Stimulated activated CD4-positive, alpha-beta T cell treated with anti-CD3 and anti-CD28 coated beads, Interleukin-1b, Interleukin-23, amount 100 ng/mL, for 4 hours (primary cell): ENCODE measurements at regions not wholly inside any gene's neighbourhood (a gene's known extent, or its start where the extent isn't known, plus 50 kb on each side); places are given as distances from the start of the nearest gene placed in this dataset.
"Not testable (repeated sequence)": the region's sequence is repeated elsewhere in the genome, so short reads cannot be mapped to it uniquely, and the experiment has no call there.

Experiments
- DNase-seq, 2 donors: peaks; one replicate each; pipeline ENCODE4 v3.0.0-alpha.2; 2020; ENCODE audit warnings: low read depth in 2 of 2

- peak; percentile 98 to 99 for DNase-seq
Observed at GRCh38 chr4:3955321-3956164, 189.4 kb downstream of the ADRA2C start.

DNA sequence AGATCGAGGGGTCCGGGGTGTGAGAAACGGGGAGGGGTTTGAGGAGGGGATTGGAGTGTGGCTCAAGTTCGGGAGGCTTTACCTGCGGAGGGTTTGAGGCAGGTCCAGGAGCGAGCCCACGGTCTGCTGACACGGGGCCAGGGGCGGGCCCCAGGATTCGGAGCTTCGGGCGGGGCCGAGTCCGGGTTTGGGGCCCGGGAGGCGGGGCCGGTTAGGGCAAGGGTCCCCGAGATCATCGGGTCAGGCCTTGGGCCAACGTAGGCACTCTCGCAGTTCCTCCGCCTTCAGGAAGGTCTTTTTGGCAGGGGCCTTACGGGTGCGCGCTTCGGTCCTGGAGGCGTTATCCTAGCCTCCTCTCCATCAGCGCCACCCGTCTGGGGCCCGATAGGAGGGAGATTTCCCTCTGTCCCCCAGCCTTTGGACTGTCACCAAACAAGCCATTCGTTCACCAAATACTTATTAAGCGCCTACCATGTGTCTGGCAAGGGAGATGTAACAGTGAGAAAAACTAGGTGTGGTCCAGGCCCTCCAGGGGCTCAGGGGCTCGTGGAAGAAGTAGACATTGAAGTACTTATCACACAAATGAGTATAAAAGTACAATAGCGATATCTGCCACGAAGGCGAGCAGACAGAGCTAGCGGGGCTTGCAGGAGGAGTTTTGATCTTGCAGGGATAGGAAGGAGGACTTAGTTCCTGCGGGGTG lies 190.1 kb downstream of the ADRA2C start:
- DNase-seq, result not testable (repeated sequence)

DNA sequence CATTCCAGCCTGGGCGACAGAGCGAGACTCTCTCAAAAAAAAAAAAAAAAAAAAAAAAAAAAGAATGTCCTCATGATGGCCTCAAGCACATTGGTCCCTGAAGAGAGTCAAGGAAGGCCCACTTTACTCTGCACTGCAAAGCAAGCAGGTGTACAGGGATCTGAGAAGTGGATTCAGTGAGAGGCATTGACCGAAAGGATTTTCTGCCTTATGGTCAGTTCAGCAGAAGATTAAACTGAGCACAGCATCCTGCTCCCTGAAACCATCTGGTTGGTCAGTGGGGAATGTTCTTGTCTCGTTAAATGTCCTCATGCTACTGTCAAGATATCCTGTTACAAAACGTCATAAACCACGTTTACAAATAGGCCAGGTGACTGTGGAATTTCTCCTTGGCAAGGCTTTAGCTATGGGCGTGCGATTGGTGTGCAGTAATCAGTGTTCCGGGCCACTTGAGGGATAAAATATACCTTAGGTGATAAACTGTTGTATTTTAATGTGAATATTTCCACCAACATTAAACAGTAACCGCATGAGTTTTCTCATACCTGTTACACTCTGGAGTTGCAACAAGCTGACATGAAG lies 195.0 kb downstream of the ADRA2C start:
- not testable (repeated sequence) for DNase-seq

DNA sequence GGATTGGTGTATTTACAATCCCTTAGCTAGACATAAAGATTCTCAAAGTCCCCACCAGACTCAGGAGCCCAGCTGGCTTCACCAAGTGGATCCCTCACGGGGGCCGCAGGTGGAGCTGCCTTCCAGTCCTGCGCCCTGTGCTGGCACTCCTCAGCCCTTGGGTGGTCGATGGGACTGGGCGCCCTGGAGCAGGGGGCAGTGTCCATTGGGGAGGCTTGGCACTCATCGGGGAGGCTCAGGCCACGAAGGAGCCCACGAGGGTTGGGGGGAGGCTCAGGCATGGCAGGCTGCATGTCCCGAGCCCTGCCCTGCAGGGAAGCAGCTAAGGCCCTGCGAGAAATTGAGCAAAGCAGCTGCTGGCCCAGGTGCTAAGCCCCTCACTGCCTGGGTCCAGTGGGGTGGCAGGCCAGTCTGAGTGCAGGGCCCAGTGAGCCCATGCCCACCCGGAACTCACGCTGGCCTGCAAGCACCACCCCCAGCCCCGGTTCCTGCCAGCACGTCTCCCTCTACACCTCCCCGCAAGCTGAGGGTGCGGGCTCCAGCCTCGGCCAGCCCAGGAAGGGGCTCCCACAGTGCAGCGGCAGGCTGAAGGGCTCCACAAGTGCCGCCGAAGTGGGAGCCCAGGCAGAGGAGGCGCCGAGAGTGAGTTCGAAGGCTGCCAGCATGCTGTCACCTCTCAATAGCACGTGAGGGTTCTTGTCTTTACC lies 198.5 kb downstream of the ADRA2C start:
- not testable (repeated sequence) for DNase-seq

DNA sequence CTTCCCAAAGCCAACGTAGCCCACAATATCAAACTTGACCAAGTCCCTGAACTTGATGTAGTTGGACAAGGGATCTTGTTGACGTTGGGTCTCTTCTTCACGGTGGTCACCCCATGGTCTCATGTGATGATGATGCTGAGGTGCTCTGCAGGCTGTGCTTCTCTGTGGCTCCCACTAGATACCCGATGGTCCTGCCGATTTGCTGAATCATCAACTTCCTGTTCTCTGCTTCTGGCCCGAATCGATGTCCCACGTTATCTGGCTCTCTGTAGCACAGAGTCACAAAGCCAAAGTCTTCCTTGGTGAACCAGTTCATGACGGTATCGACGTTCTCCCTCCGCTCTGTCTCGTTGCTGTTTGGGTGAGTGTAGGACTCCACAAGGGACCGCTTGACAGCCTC lies 201.0 kb downstream of the ADRA2C start:
- DNase-seq, result not testable (repeated sequence)

GRCh38 chr4:3972626-3973025 lies 206.4 kb downstream of the ADRA2C start:
- not testable (repeated sequence) for DNase-seq

DNA sequence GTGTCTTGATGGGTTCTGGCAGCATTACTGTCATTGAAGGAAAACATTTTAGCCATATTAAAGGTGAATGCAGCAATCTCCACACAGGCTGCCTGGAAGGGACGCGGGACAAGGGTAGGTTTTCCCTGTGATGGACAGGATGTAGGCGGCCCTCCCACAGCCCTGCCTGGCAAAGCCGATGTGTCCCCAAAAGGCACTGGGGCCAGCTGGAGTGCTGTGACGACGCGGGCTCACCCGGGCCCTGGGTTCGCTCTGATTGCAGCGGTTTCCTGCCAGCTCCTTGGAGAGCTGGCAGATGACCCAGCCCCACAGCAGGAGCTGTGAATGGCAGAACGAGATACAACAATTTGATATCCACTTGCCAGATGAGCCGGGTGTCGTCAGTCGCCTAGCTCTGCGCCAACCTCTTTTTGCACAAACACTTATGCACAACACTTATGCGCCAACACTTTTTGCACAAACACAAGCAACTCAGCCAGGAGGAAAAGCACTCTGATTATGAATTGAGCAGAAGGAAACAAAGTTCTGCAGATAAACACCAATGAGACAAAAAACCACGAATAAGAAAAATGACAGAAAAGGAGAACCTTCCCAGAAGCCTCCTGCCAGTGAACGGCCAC lies 207.5 kb downstream of the ADRA2C start:
- not testable (repeated sequence) for DNase-seq

DNA sequence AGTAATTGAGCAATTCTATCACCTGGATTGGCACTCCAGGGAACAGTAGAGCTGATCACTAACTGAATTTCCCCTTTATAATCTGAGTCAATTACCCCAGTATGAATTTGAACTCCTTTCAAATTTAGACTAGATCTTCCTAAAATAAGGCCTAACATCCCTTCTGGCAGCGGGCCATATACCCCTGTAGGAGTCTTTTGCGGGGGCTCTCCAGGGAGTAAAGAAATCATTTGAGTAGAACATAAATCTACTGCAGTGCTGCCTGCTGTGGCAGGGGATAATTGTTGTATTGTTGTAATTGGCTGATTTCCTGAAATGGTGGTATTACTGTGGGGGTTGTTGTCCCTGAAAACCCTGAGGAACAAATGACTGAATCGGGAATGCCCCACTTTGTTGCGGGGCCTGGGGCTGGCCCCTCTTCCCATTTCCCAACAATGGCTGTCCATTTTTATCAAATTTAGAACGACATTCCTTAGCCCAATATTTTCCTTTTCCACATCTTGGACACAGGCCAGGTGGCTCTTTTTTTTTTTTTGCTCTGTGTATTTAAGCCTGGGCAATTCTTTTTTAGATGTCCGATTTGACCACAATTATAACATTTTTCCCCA lies 217.4 kb downstream of the ADRA2C start:
- not testable (repeated sequence) for DNase-seq

GRCh38 chr4:3984796-3985195 lies 218.6 kb downstream of the ADRA2C start:
- DNase-seq, result not testable (repeated sequence)

DNA sequence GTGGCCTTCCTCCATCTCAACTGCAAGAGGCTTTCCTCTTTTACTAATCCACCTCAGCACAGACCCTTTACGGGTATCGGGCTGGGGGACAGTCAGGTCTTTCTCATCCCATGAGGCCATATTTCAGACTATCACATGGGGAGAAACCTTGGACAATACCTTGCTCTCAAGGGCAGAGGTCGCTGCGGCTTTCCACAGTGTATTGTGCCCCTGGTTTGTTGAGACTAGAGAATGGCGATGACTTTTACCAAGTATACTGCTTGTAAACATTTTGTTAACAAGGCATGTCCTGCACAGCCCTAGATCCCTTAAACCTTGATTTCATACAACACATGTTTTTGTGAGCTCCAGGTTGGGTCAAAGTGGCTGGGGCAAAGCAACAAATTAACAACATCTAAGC lies 220.2 kb downstream of the ADRA2C start:
- DNase-seq, result not testable (repeated sequence)

GRCh38 chr4:3997386-3997785 lies 229.3 kb downstream of the OTOP1 start:
- not testable (repeated sequence) for DNase-seq

GRCh38 chr4:4004036-4004435 lies 222.7 kb downstream of the OTOP1 start:
- not testable (repeated sequence) for DNase-seq

- not testable (repeated sequence) for DNase-seq
Observed at GRCh38 chr4:4004702-4005101, 222.0 kb downstream of the OTOP1 start.

- not testable (repeated sequence) for DNase-seq
Observed at GRCh38 chr4:4006356-4006755, 220.4 kb downstream of the OTOP1 start.

GRCh38 chr4:4019071-4019470 lies 207.7 kb downstream of the OTOP1 start:
- DNase-seq, result not testable (repeated sequence)

DNA sequence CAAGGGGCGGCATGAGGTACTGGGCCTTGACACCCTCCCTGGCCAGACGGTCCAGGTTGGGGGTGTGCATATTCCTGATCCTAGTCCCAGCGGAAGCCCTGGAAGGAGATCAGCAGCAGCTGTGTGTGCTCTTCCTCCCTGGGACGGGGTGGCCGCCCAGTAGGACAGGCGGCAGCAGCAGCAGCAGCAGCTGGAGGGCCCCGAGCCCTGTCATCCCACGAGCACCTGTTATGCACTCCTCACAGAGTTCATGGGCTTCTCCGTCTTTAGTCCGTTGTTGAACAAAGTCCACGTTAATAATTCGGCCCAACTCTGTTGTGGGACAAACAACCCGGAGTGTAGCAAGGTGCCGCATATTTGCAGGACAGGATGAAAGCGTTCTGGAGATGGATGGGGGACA lies 205.6 kb downstream of the OTOP1 start:
- DNase-seq, result not testable (repeated sequence)

- DNase-seq, result not testable (repeated sequence)
Observed at GRCh38 chr4:4026708-4027107, 200.0 kb downstream of the OTOP1 start.

DNA sequence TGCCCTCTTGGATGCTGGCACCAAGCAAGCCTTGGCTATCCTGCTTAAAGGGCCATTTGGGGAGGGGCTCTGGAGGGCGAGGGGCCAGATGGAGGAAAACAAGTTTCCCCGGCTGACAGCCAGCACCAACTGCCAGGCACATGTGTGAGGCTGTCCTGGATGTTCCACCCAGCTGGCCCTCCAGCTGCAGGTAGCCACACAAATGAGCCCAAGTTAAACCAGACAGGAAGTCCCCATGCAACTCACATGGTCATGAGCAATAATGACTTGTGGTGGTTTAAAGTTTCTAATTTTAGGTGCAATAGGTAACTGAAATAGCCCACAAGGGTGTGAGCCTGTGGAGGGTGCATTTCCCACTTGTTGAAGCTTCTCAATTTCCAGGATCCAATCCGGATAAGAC lies 198.0 kb downstream of the OTOP1 start:
- not testable (repeated sequence) for DNase-seq

GRCh38 chr4:4030509-4030908 lies 196.2 kb downstream of the OTOP1 start:
- DNase-seq, result not testable (repeated sequence)

DNA sequence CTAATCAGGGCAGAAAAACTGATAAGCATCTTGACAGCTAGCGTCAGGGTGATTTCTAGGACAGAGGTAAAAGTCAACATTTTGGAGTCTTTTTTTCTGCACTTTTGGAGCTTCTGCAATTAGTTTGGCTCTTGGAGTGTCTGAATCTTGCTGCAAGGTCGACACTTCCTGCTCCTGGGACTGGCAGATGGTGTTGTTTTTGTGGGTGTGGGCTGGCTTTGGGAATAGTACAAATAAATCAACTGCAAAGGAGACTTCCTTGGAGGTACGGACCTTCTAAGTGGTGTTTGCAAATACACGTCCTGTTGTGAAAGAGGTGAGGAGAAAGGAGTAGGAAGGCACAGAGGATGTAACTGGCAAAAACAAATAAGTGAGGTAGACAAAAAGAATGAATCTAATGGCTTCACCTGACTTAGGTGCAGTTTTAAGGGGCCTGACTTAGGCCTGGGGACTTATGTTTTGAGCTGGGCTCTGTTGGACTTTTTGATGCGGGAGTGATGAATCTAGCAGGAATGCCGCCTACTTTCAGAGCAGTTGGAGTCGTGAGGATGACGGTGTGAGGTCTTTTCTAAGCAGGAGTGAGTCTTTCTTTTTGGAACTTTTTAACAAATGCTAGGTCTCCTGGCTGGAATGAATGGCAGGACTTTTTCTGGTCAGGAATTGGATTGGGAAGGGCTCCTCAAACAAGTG lies 195.1 kb downstream of the OTOP1 start:
- not testable (repeated sequence) for DNase-seq
